D721Med (cell line): ENCODE measurements at regions not wholly inside any gene's neighbourhood (a gene's known extent, or its start where the extent isn't known, plus 50 kb on each side); places are given as distances from the start of the nearest gene placed in this dataset.

Experiments
- DNase-seq: peaks from one replicate; pipeline ENCODE4 v3.0.0; 2011; ENCODE audit warnings: low spot score; ENCODE audit not compliant: insufficient read length
- FAIRE-seq: peaks from 2 replicates; lab custom pipeline; 2011; peaks lifted over from hg19 to GRCh38; lab: Jason Lieb, UNC
- TF ChIP-seq, protein P1 (sequence below): IDR thresholded peaks from 2 replicates; pipeline ENCODE4 v1.5.1; 2012; ENCODE audit warnings: mild to moderate bottlenecking, control low read depth; ENCODE audit not compliant: insufficient read depth; ENCODE audit errors: missing control alignments

DNA sequence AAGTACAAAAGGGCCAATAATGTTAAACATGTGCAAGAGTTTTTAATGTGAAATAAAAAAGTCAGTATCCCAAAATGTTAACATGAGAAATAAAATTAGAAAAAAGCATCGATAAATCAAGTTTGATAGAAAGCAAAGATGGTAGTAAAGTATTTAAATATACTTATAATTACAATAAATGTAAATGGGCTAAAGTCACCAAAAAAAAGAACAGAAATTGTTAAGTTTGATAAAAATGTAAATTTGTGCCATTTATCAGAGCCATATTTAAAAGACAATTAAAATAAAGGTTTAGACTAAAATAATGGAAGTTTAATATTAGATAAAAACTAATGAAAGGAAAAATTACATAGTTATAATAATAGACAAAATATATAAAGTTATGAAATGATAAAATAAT, 500.5 kb downstream of the TMEM232 start:
- DNase-seq (no peak), FAIRE-seq (no peak)
- TF ChIP-seq, protein P1, sequence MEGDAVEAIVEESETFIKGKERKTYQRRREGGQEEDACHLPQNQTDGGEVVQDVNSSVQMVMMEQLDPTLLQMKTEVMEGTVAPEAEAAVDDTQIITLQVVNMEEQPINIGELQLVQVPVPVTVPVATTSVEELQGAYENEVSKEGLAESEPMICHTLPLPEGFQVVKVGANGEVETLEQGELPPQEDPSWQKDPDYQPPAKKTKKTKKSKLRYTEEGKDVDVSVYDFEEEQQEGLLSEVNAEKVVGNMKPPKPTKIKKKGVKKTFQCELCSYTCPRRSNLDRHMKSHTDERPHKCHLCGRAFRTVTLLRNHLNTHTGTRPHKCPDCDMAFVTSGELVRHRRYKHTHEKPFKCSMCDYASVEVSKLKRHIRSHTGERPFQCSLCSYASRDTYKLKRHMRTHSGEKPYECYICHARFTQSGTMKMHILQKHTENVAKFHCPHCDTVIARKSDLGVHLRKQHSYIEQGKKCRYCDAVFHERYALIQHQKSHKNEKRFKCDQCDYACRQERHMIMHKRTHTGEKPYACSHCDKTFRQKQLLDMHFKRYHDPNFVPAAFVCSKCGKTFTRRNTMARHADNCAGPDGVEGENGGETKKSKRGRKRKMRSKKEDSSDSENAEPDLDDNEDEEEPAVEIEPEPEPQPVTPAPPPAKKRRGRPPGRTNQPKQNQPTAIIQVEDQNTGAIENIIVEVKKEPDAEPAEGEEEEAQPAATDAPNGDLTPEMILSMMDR = no peak

DNA sequence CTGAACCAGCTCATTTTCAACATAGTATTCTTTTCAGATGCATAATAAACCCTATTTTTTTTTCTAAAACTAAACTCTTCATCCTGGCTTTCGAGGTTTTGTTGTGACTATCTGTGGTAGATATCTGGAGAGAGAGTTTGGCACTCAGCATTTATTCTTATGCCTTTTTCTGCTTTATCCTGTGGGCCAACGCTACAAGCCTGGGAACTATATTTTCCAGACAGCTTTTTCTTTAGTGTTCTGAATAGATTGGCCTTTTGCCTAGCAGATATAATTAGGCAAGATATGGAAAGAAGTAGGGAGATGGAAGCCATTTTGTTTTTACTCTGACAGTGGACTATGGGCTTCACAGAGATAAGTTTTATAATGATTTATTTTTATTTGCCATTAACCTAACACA, 486.7 kb downstream of the TMEM232 start:
- no peak for DNase-seq
- no peak for FAIRE-seq
- TF ChIP-seq, protein P1 = no peak

DNA sequence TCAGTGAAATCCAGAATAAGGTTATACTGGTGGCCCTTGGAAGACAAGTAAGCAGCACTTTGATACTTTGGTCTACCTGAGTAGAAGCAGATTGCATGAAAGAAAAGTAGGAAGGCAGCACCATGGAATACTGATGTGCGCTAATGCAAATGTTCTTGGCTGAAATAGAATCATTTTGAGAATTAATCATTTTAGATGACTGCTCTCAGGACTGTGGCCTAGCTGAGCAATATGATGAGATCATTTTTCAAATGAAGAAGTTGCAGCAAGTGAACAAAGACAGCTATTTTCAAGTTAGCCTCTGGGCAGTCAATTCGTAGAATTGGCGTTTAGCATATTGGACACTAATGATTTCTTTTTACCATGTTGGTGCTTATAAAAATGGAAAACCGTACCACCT, 483.5 kb downstream of the TMEM232 start:
- TF ChIP-seq, protein P1 = no peak
- FAIRE-seq = no peak
- no peak for DNase-seq

DNA sequence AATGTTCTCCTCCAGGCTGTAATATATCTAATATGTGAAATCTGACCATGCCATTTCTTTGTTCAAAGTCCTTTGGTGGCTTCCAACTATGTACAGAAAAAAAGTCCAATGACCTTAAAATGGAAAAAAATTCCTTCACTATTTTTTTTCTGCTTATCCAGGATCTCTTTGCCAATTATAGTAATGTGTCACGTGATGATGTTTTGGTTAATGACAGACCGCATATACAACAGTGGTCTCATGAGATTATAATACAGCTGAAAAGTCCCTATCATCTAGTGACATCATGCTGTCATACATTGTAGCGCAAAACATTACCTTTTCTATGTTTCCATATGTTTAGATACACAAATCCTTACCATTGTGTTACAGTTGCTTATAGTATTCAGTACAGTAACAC, 477.6 kb downstream of the TMEM232 start:
- no peak for FAIRE-seq
- TF ChIP-seq, protein P1 = no peak
- no peak for DNase-seq

DNA sequence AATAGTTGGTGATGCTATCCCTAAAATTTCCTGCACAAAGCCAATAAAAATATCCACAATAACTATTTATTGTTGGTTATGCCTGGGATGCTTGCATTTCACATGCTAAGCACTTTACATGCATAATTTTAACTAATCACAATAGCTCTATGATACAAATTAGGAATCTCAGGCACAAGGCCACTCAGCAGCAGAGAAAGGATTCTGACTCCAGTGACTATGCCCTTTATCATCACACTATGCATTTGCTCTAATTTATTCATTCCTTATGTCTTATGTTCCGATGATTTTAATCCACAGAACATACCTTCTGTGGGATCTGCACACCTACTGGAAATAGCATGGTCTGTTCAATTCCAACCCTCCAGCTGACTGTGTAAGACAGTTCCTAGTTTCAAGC, 476.1 kb downstream of the TMEM232 start:
- FAIRE-seq (no peak), DNase-seq (no peak)
- TF ChIP-seq, protein P1 = no peak

DNA sequence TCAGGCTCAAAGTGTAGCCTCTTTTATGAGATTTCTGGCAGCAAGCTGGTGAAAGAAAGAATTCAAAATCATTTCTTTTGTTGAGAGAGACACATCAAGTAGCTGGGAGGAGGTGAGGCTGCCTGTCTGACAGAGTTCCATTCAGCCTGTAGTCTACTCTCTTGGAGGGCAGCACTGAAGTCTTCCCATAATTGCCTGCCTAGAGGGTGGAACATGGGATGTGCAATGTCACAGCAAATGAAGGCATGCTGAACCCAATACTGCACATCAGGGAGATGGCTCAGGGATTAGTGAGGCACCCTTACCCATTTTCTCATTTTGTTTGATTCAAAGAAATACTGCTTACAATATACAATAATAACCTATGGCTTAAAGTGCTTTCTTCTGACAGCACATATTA, 475.7 kb downstream of the TMEM232 start:
- FAIRE-seq (no peak), DNase-seq (no peak)
- TF ChIP-seq, protein P1 = no peak

DNA sequence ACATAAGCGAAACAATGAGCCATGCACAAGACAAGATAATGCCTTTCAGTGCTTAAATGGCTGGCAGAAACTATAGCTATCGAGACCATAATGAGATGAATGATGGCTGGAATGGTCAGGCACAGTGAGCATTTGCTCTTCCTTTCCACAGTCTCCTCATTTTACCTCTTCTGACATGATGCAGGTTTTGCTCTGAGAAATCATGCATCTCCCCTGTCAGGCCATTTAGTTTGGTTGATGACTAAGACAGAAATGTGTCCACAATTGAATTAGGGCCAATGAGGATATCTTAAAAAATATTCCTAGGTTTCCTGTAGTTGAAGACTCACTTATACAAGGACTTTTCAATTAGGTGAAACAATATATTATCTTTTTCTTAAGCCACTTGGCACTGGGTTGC, 475.1 kb downstream of the TMEM232 start:
- TF ChIP-seq, protein P1 = no peak
- DNase-seq = no peak
- no peak for FAIRE-seq
